Omental fat pad (tissue), 3 donors: ENCODE measurements at regions not wholly inside any gene's neighbourhood (a gene's known extent, or its start where the extent isn't known, plus 50 kb on each side); places are given as distances from the start of the nearest gene placed in this dataset.

Experiments used
- ATAC-seq: fragments of 150-250 bp; one replicate; pipeline ENCODE4 v1.9.1; 2016; ENCODE audit warnings: mild to moderate bottlenecking, moderate library complexity; ENCODE audit not compliant: low FRiP score
- DNase-seq: peaks from one replicate; pipeline ENCODE4 v3.0.0-alpha.2; 2019; ENCODE audit warnings: low spot score
- TF ChIP-seq, protein P1 (sequence below), 3 donors: fragments of 450-650 bp; IDR thresholded peaks; one replicate each; pipeline ENCODE4 v1.5.1; 2016 to 2017; ENCODE audit warnings: antibody characterized with exemption in 3 of 3, mild to moderate bottlenecking in 3 of 3, moderate library complexity in 2 of 3

DNA sequence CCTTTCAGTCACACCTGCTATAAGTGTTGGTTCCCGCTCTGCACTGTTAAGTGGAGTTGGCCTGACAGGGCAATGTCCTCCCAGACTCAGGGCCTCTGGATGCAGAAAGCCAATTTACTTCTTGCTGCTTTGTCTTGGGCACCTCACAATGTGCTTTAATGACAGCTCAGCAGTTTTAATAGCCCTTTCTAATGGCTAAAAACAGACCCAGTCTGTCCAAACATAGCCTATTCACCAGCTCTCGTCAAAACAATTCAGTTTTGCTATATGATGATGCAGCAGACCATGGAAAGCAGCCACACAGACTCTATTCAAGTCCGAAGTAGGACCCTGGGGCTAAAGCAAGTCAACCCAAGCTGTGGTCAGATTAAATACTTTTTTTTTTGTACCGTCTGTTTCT is 529.1 kb upstream of the SEMA6A start:
- no peak for ATAC-seq
- TF ChIP-seq, protein P1, sequence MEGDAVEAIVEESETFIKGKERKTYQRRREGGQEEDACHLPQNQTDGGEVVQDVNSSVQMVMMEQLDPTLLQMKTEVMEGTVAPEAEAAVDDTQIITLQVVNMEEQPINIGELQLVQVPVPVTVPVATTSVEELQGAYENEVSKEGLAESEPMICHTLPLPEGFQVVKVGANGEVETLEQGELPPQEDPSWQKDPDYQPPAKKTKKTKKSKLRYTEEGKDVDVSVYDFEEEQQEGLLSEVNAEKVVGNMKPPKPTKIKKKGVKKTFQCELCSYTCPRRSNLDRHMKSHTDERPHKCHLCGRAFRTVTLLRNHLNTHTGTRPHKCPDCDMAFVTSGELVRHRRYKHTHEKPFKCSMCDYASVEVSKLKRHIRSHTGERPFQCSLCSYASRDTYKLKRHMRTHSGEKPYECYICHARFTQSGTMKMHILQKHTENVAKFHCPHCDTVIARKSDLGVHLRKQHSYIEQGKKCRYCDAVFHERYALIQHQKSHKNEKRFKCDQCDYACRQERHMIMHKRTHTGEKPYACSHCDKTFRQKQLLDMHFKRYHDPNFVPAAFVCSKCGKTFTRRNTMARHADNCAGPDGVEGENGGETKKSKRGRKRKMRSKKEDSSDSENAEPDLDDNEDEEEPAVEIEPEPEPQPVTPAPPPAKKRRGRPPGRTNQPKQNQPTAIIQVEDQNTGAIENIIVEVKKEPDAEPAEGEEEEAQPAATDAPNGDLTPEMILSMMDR (IDR thresholded peaks at IDR 0.05) = no peak
- no peak for DNase-seq

GRCh38 chr5:117102591-117102990 is 528.0 kb upstream of the SEMA6A start:
- TF ChIP-seq, protein P1 (IDR thresholded peaks at IDR 0.05) = no peak
- DNase-seq (no peak), ATAC-seq (no peak)

DNA sequence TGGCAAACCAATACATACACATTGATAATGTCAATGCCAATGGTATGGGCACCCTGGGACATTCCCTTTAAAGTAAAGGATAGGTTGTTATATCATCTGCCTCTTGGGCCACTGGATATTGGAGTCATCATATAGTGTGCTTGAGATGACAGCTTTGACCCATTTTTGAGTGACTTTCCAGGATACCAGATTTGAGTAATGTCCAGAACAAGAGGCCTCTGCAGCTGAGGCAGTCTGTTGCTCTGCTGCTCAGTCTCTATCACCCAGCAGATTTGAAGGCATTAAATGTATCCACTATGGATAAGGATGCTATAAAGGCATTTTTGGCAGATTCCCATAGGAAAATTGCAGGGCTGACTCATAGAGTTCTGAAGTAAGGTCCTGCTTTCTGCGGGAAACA is 525.6 kb upstream of the SEMA6A start:
- TF ChIP-seq, protein P1 (IDR thresholded peaks at IDR 0.05) = no peak
- no peak for ATAC-seq
- DNase-seq = no peak

- TF ChIP-seq, protein P1 (IDR thresholded peaks at IDR 0.05) = no peak
- ATAC-seq (no peak), DNase-seq (no peak)
Observed at GRCh38 chr5:117098094-117098493, 523.5 kb upstream of the SEMA6A start.

DNA sequence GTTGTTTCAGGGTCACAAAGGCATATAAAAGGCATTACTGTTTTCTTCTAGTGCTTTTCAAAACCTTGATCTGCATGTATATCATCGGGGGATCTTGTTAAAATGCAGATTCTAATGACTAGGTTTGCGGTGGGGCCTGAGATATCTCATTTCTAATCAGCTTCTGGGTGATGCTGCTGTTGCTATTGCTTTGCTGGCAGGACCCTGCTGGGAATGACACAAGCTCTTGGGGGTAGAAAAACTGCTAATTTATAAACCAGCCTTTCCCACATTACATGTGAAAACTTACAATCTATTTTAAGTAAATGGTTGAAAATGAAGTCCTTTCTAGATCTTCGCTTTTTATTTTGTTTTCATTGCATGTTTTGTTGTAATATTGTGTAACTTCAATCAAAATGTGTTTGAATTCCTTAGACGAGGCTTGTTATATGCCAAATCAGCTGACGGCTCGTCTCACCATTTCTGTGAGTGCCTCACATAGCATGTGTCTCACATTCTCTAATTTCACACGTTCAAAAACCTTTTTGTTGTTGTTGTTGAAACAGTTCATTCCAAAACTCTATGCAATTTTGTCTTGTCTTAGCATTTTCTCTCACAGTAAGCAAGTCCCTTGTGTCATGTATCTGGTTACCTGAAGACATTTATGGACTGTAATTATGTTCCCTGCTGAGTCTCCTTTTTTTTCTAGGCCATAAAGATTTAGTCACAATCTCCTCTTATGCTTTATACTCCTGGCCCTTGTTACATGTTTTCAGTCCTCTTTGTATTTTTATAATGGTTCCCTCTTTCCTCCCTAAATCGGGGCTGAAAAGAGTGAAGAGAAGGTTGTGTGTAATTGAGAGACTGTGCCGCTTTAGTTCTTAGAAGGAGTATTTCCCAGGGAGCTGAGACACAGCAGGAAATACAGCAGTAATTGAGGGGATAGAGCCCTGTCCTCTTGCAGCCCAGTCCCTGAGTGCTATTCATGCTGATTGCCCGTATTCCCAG is 521.0 kb upstream of the SEMA6A start:
- no peak for ATAC-seq

GRCh38 chr5:117094114-117094815 is 519.6 kb upstream of the SEMA6A start:
- TF ChIP-seq, protein P1 (IDR thresholded peaks at IDR 0.05) = no peak
- DNase-seq = no peak
- no peak for ATAC-seq

More for the DNA sequence above, 521.0 kb upstream of the SEMA6A start:
- TF ChIP-seq, protein P1 (IDR thresholded peaks at IDR 0.05) = no peak
- DNase-seq = no peak
